Natural killer cell (primary cell): ENCODE measurements at regions not wholly inside any gene's neighbourhood (a gene's known extent, or its start where the extent isn't known, plus 50 kb on each side); places are given as distances from the start of the nearest gene placed in this dataset.
"Not testable (repeated sequence)": the region's sequence is repeated elsewhere in the genome, so short reads cannot be mapped to it uniquely, and the experiment has no call there.

ENCODE experiments used
- ATAC-seq, 3 donors: fragments of 150-1000 bp in 2 of 3; fragments of 200-7000 bp in 1 of 3; cut with Tn5 transposase; 1 replicate in 1 of 3; 2 replicates in 2 of 3; pipeline ENCODE4 v1.10.0; 2021; ENCODE audit warnings: mild to moderate bottlenecking in 2 of 3, moderate library complexity in 2 of 3
- DNase-seq, 2 donors: peaks; one replicate each; pipeline versions ENCODE4 v3.0.0 to v3.0.0-alpha.2; 2013 to 2021; ENCODE audit warnings: mixed read lengths in 1 of 2
- H3K27ac ChIP-seq: one replicate; pipeline ENCODE4 v1.5.1; 2013; ENCODE audit warnings: mild to moderate bottlenecking, low read length
- H3K27me3 ChIP-seq: one replicate; pipeline ENCODE4 v1.6.1; 2013; ENCODE audit warnings: low read length; ENCODE audit not compliant: control insufficient read depth, insufficient read depth
- H3K36me3 ChIP-seq: one replicate; pipeline ENCODE4 v1.6.1; 2013; ENCODE audit warnings: low read length; ENCODE audit not compliant: control insufficient read depth, insufficient read depth
- H3K4me1 ChIP-seq: one replicate; pipeline ENCODE4 v1.6.1; 2013; ENCODE audit warnings: low read length; ENCODE audit not compliant: control insufficient read depth, insufficient read depth
- H3K4me3 ChIP-seq: one replicate; pipeline ENCODE4 v1.5.1; 2013; ENCODE audit warnings: low read length
- H3K9me3 ChIP-seq: one replicate; pipeline ENCODE4 v1.6.1; 2013; ENCODE audit warnings: low read length; ENCODE audit not compliant: control insufficient read depth, insufficient read depth
- H3K27ac Mint-ChIP-seq, 2 donors: one replicate each; pipeline ENCODE4 v1.8.0; 2022; ENCODE audit warnings: mild to moderate bottlenecking in 2 of 2, mixed read lengths in 2 of 2, moderate library complexity in 1 of 2
- H3K27me3 Mint-ChIP-seq, 2 donors: one replicate each; pipeline ENCODE4 v1.8.0; 2022; ENCODE audit warnings: low read depth in 2 of 2, mixed read lengths in 2 of 2
- H3K36me3 Mint-ChIP-seq: one replicate; pipeline ENCODE4 v1.8.0; 2022; ENCODE audit warnings: mixed read lengths
- H3K4me1 Mint-ChIP-seq, 2 donors: one replicate each; pipeline ENCODE4 v1.8.0; 2022; ENCODE audit warnings: mixed read lengths in 2 of 2
- H3K4me3 Mint-ChIP-seq: one replicate; pipeline ENCODE4 v1.8.0; 2022; ENCODE audit warnings: mild to moderate bottlenecking, moderate library complexity, mixed read lengths
- H3K9me3 Mint-ChIP-seq, 2 donors: one replicate each; pipeline ENCODE4 v1.8.0; 2022; ENCODE audit warnings: mixed read lengths in 2 of 2
- WGBS: methylation state at CpG from one replicate; pipeline ENCODE4 v1.1.7; 2013; ENCODE audit warnings: missing lambda C conversion rate; ENCODE audit not compliant: insufficient coverage; 5-methylcytosine and 5-hydroxymethylcytosine counted together
- intact Hi-C: fragments of 100-400 bp; cut with micrococcal nuclease; formaldehyde crosslinking; loops from one replicate; pipeline ENCODE4 v1.14.2; 2022

DNA sequence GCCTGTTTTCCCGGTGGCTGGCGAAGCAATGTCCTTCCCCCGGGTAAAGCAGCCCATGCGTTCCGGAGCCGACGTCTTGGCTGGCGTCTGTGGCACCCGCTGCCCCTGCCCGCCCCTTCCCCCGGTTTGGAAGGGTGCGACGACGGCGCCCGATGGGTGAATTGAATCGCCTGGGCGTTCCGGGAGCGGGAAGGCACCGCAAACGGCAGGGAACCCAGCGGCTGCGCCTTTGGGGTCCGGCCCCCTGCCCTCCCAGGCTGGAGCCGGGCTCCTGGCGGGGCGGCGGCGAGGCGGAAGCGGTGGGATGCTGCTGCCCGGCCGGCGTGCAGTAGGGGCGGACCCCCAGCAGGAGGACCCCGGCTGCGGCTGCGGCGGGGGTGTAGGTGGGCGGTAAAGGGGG lies 123.6 kb upstream of the RHOU start:
- H3K27ac ChIP-seq, H3K27ac Mint-ChIP-seq, DNase-seq, intact Hi-C loops, H3K9me3 ChIP-seq, H3K4me3 Mint-ChIP-seq, H3K4me3 ChIP-seq, H3K4me1 ChIP-seq, H3K36me3 ChIP-seq, H3K27me3 ChIP-seq, H3K4me1 Mint-ChIP-seq, H3K36me3 Mint-ChIP-seq, H3K9me3 Mint-ChIP-seq, ATAC-seq, H3K27me3 Mint-ChIP-seq: not testable (repeated sequence)
- WGBS = no CpG with 5 or more reads among the region's 41 CpGs

DNA sequence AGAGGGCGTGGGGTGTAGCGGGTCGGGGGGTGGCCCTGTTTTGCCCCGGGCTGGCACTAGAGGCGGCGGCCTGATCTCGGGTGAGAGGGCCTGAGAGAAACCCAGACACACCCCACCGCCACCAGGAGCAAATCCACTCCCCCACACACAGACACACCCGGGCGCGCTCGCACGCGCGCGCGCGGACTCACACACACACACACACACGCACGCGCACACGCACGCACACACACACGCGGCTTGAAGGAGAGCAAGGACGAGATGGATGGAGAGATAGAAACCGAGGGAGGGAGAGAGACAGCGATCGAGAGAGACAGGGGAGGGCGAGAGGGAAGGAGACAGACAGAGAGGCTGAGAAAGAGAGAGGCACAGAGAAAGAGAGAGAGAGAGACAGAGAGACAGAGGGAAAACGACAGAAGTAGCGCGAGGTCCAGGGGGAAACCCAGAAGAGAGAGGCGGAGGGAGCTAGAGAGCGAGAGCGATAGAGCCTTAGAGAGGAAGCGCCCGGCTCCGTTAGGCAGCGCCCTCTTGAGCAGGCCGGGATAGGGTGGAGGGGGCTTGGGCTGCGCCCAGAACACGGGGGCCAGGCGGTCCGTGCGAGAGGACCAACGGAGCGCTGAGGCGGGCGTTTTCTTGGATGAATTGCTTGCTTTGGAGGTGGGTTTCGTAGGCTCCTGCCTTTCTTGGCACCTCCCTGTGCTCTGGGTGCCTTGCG lies 113.1 kb upstream of the RHOU start:
- H3K4me3 Mint-ChIP-seq = peak overlapping the region; percentile 69
- H3K27ac ChIP-seq, ATAC-seq, H3K27ac Mint-ChIP-seq, H3K4me3 ChIP-seq, H3K4me1 Mint-ChIP-seq, H3K36me3 ChIP-seq, H3K27me3 Mint-ChIP-seq, H3K9me3 Mint-ChIP-seq, H3K27me3 ChIP-seq, DNase-seq, H3K36me3 Mint-ChIP-seq, intact Hi-C loops, H3K4me1 ChIP-seq, H3K9me3 ChIP-seq: not testable (repeated sequence)
- no CpG with 5 or more reads among the region's 52 CpGs for WGBS

DNA sequence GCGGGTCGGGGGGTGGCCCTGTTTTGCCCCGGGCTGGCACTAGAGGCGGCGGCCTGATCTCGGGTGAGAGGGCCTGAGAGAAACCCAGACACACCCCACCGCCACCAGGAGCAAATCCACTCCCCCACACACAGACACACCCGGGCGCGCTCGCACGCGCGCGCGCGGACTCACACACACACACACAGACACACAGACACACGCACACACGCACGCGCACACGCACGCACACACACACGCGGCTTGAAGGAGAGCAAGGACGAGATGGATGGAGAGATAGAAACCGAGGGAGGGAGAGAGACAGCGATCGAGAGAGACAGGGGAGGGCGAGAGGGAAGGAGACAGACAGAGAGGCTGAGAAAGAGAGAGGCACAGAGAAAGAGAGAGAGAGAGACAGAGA lies 108.8 kb upstream of the RHOU start:
- DNase-seq, H3K27ac Mint-ChIP-seq, H3K36me3 ChIP-seq, H3K4me3 Mint-ChIP-seq, intact Hi-C loops, H3K27ac ChIP-seq, H3K4me3 ChIP-seq, ATAC-seq, H3K9me3 Mint-ChIP-seq, H3K27me3 Mint-ChIP-seq, H3K27me3 ChIP-seq, H3K36me3 Mint-ChIP-seq, H3K4me1 Mint-ChIP-seq, H3K4me1 ChIP-seq, H3K9me3 ChIP-seq: not testable (repeated sequence)
- no CpG with 5 or more reads among the region's 30 CpGs for WGBS

DNA sequence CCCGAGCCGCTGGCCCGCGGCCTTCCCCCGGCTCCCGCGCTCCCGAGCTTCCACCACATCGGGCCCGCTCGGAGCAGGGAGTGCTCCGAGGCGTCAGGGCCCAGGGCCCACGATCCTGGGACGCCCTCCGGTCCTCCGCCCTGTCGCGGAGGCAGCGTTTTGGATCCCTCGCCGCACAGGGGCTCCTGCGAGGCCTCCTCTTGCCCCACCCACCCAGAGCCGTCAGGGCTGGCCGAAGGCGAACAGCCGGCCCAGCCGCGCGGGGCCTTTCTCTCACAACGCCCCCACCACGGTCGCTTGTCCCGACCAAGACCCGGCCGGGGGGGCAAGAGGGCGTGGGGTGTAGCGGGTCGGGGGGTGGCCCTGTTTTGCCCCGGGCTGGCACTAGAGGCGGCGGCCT lies 102.4 kb upstream of the RHOU start:
- intact Hi-C loops = not testable (repeated sequence)
- no CpG with 5 or more reads among the region's 42 CpGs for WGBS

DNA sequence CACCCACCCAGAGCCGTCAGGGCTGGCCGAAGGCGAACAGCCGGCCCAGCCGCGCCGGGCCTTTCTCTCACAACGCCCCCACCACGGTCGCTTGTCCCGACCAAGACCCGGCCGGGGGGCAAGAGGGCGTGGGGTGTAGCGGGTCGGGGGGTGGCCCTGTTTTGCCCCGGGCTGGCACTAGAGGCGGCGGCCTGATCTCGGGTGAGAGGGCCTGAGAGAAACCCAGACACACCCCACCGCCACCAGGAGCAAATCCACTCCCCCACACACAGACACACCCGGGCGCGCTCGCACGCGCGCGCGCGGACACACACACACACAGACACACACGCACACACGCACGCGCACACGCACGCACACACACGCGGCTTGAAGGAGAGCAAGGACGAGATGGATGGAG lies 100.0 kb upstream of the RHOU start:
- H3K27me3 ChIP-seq, H3K27ac ChIP-seq, H3K4me3 ChIP-seq, H3K4me3 Mint-ChIP-seq, H3K4me1 Mint-ChIP-seq, intact Hi-C loops, H3K36me3 Mint-ChIP-seq, H3K9me3 ChIP-seq, H3K9me3 Mint-ChIP-seq, ATAC-seq, H3K4me1 ChIP-seq, H3K27ac Mint-ChIP-seq, H3K27me3 Mint-ChIP-seq, H3K36me3 ChIP-seq: not testable (repeated sequence)
- WGBS = 66% methylated on average over 23 of the region's 40 CpGs
- DNase-seq = peak; percentile 21 to 56

More for the DNA sequence above, 102.4 kb upstream of the RHOU start:
- DNase-seq, H3K4me3 ChIP-seq, H3K9me3 Mint-ChIP-seq, H3K27me3 Mint-ChIP-seq, H3K36me3 Mint-ChIP-seq, H3K9me3 ChIP-seq, H3K27me3 ChIP-seq, H3K27ac ChIP-seq, H3K36me3 ChIP-seq, ATAC-seq, H3K4me3 Mint-ChIP-seq, H3K4me1 Mint-ChIP-seq, H3K4me1 ChIP-seq, H3K27ac Mint-ChIP-seq: not testable (repeated sequence)

DNA sequence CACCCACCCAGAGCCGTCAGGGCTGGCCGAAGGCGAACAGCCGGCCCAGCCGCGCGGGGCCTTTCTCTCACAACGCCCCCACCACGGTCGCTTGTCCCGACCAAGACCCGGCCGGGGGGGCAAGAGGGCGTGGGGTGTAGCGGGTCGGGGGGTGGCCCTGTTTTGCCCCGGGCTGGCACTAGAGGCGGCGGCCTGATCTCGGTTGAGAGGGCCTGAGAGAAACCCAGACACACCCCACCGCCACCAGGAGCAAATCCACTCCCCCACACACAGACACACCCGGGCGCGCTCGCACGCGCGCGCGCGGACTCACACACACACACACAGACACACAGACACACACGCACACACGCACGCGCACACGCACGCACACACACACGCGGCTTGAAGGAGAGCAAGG lies 97.8 kb upstream of the RHOU start:
- H3K4me3 ChIP-seq, ATAC-seq: not testable (repeated sequence)

More for the DNA sequence above, 97.8 kb upstream of the RHOU start:
- H3K27ac Mint-ChIP-seq, H3K9me3 Mint-ChIP-seq, H3K36me3 Mint-ChIP-seq, H3K27me3 ChIP-seq, H3K27ac ChIP-seq, H3K4me3 Mint-ChIP-seq, H3K27me3 Mint-ChIP-seq, H3K9me3 ChIP-seq, H3K4me1 Mint-ChIP-seq, intact Hi-C loops, H3K4me1 ChIP-seq, DNase-seq, H3K36me3 ChIP-seq: not testable (repeated sequence)
- no CpG with 5 or more reads among the region's 39 CpGs for WGBS
